Activated naive CD4-positive, alpha-beta T cell treated with anti-CD3 and anti-CD28 coated beads, Interleukin-2, amount 50 U/mL, for 24 hours (primary cell): ENCODE measurements at regions not wholly inside any gene's neighbourhood (a gene's known extent, or its start where the extent isn't known, plus 50 kb on each side); places are given as distances from the start of the nearest gene placed in this dataset.

ENCODE experiments used
- H3K27ac Mint-ChIP-seq: one replicate; pipeline ENCODE4 v1.8.0; 2021; ENCODE audit warnings: mild to moderate bottlenecking, mixed read lengths
- H3K27me3 Mint-ChIP-seq: one replicate; pipeline ENCODE4 v1.8.0; 2021; ENCODE audit warnings: mixed read lengths
- H3K36me3 Mint-ChIP-seq: one replicate; pipeline ENCODE4 v1.8.0; 2021; ENCODE audit warnings: mixed read lengths
- H3K4me1 Mint-ChIP-seq: one replicate; pipeline ENCODE4 v1.8.0; 2021; ENCODE audit warnings: mixed read lengths
- H3K4me3 Mint-ChIP-seq: one replicate; pipeline ENCODE4 v1.8.0; 2021; ENCODE audit warnings: mild to moderate bottlenecking, mixed read lengths
- H3K9me3 Mint-ChIP-seq: one replicate; pipeline ENCODE4 v1.8.0; 2021; ENCODE audit warnings: mixed read lengths

DNA sequence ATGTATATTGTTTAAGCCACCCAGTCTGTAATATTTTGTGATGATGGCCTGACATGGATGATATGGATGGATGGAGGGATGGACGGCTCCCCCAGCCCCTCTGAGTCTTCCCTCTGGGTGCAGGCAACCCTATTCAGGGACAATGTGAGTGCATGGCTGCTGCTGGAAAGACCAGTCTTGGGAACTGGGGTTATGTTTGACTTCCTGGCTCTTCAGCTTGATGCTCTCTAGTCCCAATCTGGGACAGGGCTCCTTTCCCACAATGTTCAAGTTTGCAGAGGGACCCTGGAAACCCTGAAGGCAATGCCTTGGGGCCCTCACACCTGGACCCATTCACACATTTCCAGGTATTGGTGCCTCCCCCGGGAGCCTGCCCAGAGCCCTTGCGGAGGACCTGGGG, 52.3 kb upstream of the RET start:
- H3K4me1 Mint-ChIP-seq: no peaks in the 10 kb centered on the region
- no peaks in the 10 kb centered on the region for H3K36me3 Mint-ChIP-seq
- no peaks in the 10 kb centered on the region for H3K9me3 Mint-ChIP-seq
- H3K27me3 Mint-ChIP-seq: peaks cover 2% of the 10 kb centered on the region
- H3K4me3 Mint-ChIP-seq: no peak overlapping the region
- no peak overlapping the region for H3K27ac Mint-ChIP-seq

DNA sequence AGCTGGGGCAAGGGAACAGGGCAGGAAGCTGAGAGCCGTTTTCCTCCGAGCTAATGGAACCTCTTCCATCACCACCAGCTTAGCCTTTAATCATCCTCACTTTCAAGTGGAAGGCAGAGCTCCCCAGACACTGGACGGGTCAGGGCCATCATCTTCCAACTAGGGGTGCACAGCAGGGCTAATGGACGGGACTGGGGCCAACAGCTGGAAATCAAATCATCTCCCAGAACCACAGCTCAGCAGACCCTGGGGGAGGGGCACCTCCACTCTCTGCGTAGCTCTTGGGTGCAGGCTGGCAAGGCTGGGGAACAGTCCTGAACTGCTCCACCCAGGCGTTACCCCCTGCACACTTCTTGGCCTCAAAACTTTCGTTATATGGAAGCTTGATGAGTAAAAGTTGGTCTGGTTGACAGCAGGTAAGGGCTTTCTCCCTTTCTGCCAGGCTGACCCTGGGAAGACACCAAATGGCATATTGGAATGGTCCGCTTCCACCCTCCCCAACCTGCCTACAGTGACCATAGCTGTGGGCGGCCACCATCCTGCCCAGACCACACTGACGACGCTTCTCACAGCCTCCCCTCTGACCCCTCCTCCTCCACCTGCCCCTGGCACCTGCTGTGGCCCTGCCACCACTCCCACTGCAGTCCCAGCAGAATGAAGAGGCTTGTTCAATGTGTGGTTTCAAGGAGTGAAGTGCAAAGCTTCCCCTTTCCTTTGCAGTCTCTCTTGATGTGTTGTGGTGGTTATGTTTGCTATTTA, 51.7 kb upstream of the RET start:
- no peaks in the 10 kb centered on the region for H3K9me3 Mint-ChIP-seq
- H3K4me3 Mint-ChIP-seq: no peak overlapping the region
- H3K4me1 Mint-ChIP-seq: no peaks in the 10 kb centered on the region
- peaks cover 2% of the 10 kb centered on the region for H3K27me3 Mint-ChIP-seq
- no peak overlapping the region for H3K27ac Mint-ChIP-seq
- H3K36me3 Mint-ChIP-seq: no peaks in the 10 kb centered on the region

DNA sequence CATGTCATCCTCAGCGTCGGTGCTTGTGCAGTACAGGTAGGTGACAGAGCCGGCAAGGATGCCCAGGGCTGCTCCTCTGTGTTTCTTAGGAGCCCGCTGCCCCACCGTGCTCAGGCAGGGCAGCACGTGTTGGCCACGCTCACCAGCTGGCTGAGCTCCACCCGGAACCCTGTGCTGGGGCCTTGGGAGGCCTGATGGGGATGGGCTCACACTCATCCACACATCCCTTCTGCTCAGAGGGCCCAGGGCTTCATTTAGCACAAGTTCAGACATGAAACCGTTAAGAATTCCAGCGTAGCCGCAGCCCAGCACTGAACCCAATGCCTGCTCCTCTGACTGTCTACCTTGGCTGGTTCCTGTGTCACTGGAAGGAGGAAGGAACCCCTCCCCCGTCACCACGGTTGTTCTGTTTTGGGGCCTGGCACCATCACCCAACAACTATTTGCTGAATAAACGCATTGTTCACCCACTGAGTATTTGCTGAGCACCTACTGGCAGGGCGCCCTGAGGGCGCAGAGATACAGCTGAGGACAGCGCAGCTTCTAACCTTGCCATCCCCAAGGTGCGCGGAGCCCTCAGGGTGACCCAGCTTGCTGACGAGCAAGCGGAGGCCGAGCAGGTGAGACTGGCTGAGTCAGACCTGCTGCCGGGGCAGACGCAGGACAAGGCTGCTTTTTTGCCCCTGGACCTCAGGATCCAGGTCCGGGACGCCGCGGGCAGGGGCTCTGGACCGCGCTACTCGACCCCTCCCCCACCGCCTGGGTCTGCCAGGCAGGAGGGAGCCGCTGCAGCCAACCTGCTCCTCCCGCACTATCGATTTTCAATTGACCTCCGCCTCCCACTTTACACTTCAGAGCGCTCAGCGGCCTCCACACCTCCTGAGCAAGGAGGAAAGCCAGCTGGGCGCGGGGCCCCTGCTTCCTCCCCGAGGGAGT, 50.6 kb upstream of the RET start:
- H3K36me3 Mint-ChIP-seq: no peaks in the 10 kb centered on the region
- peaks cover 2% of the 10 kb centered on the region for H3K27me3 Mint-ChIP-seq
- H3K9me3 Mint-ChIP-seq: no peaks in the 10 kb centered on the region
- no peak overlapping the region for H3K4me3 Mint-ChIP-seq
- no peaks in the 10 kb centered on the region for H3K4me1 Mint-ChIP-seq
- no peak overlapping the region for H3K27ac Mint-ChIP-seq
